ENCODE measurements at regions not wholly inside any gene's neighbourhood (a gene's known extent, or its start where the extent isn't known, plus 50 kb on each side); places are given as distances from the start of the nearest gene placed in this dataset.

DNA sequence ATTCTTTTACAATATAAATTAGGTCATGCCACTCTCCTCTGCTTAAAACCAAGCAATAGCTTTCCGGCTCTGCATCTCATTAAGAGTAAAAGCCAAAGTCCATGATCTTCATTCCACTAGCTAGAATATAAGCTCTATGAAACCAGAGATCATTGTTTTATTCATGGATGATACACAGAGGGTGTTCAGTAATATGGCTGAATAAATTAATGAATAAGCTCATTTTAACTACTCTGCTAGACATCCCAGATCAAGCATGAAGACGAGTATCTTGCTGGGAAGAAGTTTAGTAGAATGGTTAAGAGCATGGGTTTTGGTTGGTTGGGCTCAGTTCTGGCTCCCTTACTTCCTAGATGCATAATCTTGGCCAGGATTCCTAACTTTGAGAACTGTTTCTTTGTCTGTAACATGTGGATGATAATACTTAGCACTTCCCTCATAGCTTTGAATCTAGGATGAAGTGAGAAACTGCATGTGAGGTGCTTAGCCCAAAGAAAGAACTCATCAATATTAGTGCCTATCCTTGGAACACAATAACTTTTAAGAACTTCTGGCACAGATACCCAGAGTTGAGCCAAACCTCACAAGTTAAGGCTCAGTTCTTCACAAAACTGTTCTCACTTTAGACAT lies 106.8 kb downstream of the MSX2 start:
- H3K9ac ChIP-seq: no peak overlapping the region
- no peak for DNase-seq
- in situ Hi-C loops (cut with MboI): no loop called here
- peaks cover 44% of the 10 kb centered on the region for H3K4me1 ChIP-seq (ENCODE audit: insufficient read depth)
- no peak overlapping the region for H2AFZ ChIP-seq
- no peak overlapping the region for H3K4me3 ChIP-seq
- H3K9me2 ChIP-seq (ENCODE audit: insufficient read depth): no peaks in the 10 kb centered on the region
- no peak for TF ChIP-seq EZH2phosphoT487 (IDR thresholded peaks at IDR 0.05; ENCODE audit: insufficient read depth, low read depth)
- no peak for TF ChIP-seq EZH2 (IDR thresholded peaks at IDR 0.05; ENCODE audit: insufficient read depth, poor library complexity, severe bottlenecking)
- peaks cover 34% of the 10 kb centered on the region for H3F3A ChIP-seq (ENCODE audit: insufficient read depth)
- 63 to 69% methylated on average over 2 of the region's 2 CpGs for WGBS, 2 experiments (ENCODE audit: low coverage in 1 of 2, low lambda C conversion rate in 2 of 2, missing lambda C conversion rate in 2 of 2)
- H4K20me1 ChIP-seq (ENCODE audit: insufficient read depth): no peaks in the 10 kb centered on the region
- H3K27me3 ChIP-seq (replicated peaks; ENCODE audit: insufficient read depth): no peaks in the 10 kb centered on the region
- H3K36me3 ChIP-seq (ENCODE audit: low read depth): no peaks in the 10 kb centered on the region
- no peak overlapping the region for H3K4me2 ChIP-seq (ENCODE audit: unreplicated experiment)
- no peaks in the 10 kb centered on the region for H3K9me3 ChIP-seq (ENCODE audit: low read depth)
- H3K27ac ChIP-seq: no peak overlapping the region
- no peaks in the 10 kb centered on the region for H3K79me2 ChIP-seq (ENCODE audit: insufficient read depth)

GRCh38 chr5:174829511-174829864 lies 105.1 kb downstream of the MSX2 start:
- Histone ChIP-seq H3K27ac (peak overlapping the region; percentile 74), H3K9me3 (ENCODE audit: low read depth) (no peaks in the 10 kb centered on the region), H3K4me3 (peak overlapping the region; percentile 44), H3F3A (ENCODE audit: insufficient read depth) (peaks cover 34% of the 10 kb centered on the region), H3K36me3 (ENCODE audit: low read depth) (no peaks in the 10 kb centered on the region), H3K9me2 (ENCODE audit: insufficient read depth) (no peaks in the 10 kb centered on the region), H3K27me3 (replicated peaks; ENCODE audit: insufficient read depth) (no peaks in the 10 kb centered on the region), H3K79me2 (ENCODE audit: insufficient read depth) (no peaks in the 10 kb centered on the region), H3K4me2 (ENCODE audit: unreplicated experiment) (peak overlapping the region; percentile 68), H3K9ac (peak overlapping the region; percentile 53; the same call in 1 of the 2 replicates), H2AFZ (0 out of 2 replicates have a peak overlapping the region, but pooled peaks have one; percentile 3), H4K20me1 (ENCODE audit: insufficient read depth) (no peaks in the 10 kb centered on the region), H3K4me1 (ENCODE audit: insufficient read depth) (peaks cover 55% of the 10 kb centered on the region)
- in situ Hi-C loops (cut with MboI): no loop called here
- TF ChIP-seq EZH2 (IDR thresholded peaks at IDR 0.05; ENCODE audit: insufficient read depth, poor library complexity, severe bottlenecking) (no peak), EZH2phosphoT487 (IDR thresholded peaks at IDR 0.05; ENCODE audit: insufficient read depth, low read depth) (no peak)
- WGBS, 2 experiments (ENCODE audit: low coverage in 1 of 2, low lambda C conversion rate in 2 of 2, missing lambda C conversion rate in 2 of 2): 6 to 8% methylated on average over 5 of the region's 5 CpGs
- DNase-seq: no peak

GRCh38 chr5:174828804-174829510 lies 104.6 kb downstream of the MSX2 start:
- 0 out of 2 replicates have a peak overlapping the region, but pooled peaks have one; percentile 3 for H2AFZ ChIP-seq
- TF ChIP-seq EZH2phosphoT487 (IDR thresholded peaks at IDR 0.05; ENCODE audit: insufficient read depth, low read depth): 0 out of 2 replicates have a peak, but pooled peaks have one; percentile 18
- TF ChIP-seq EZH2 (IDR thresholded peaks at IDR 0.05; ENCODE audit: insufficient read depth, poor library complexity, severe bottlenecking): no peak
- H3K27me3 ChIP-seq (replicated peaks; ENCODE audit: insufficient read depth): no peaks in the 10 kb centered on the region
- peak; percentile 80 for DNase-seq
- H3K36me3 ChIP-seq (ENCODE audit: low read depth): no peaks in the 10 kb centered on the region
- peak overlapping the region; percentile 74 for H3K27ac ChIP-seq
- peak overlapping the region; percentile 44 for H3K4me3 ChIP-seq
- H3K9me2 ChIP-seq (ENCODE audit: insufficient read depth): no peaks in the 10 kb centered on the region
- peaks cover 50% of the 10 kb centered on the region for H3K4me1 ChIP-seq (ENCODE audit: insufficient read depth)
- 6% methylated on average over 10 of the region's 10 CpGs for WGBS, 2 experiments (ENCODE audit: low coverage in 1 of 2, low lambda C conversion rate in 2 of 2, missing lambda C conversion rate in 2 of 2)
- H3K4me2 ChIP-seq (ENCODE audit: unreplicated experiment): peak overlapping the region; percentile 68
- H4K20me1 ChIP-seq (ENCODE audit: insufficient read depth): no peaks in the 10 kb centered on the region
- no peaks in the 10 kb centered on the region for H3K9me3 ChIP-seq (ENCODE audit: low read depth)
- H3K9ac ChIP-seq: peak overlapping the region; percentile 53
- in situ Hi-C loops (cut with MboI): no loop called here
- no peaks in the 10 kb centered on the region for H3K79me2 ChIP-seq (ENCODE audit: insufficient read depth)
- H3F3A ChIP-seq (ENCODE audit: insufficient read depth): peaks cover 34% of the 10 kb centered on the region

DNA sequence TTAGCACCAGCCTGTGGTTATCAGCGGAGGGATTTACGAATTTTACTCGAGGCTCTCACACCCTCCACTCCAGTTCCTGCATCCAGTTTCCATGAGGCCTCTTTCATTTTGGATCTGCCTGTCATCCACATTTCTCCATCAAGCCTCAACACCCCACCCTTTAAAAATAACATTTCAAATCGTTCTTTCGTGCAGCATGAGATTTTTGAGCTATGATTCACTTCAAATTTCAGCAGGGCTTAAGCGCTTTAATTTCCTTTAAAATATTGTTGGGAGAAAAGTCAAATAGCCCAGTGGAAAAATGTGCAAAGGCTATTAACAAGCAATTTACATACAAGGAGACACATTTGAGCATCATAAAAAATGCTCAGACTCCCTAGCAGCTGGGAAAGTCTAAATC lies 103.2 kb downstream of the MSX2 start:
- Histone ChIP-seq H3K36me3 (ENCODE audit: low read depth) (no peaks in the 10 kb centered on the region), H3K79me2 (ENCODE audit: insufficient read depth) (no peaks in the 10 kb centered on the region), H3K9me2 (ENCODE audit: insufficient read depth) (no peaks in the 10 kb centered on the region), H3K27me3 (replicated peaks; ENCODE audit: insufficient read depth) (no peaks in the 10 kb centered on the region), H3K9me3 (ENCODE audit: low read depth) (no peaks in the 10 kb centered on the region), H3K4me1 (ENCODE audit: insufficient read depth) (peaks cover 49% of the 10 kb centered on the region), H2AFZ (no peak overlapping the region), H3K27ac (peak overlapping the region; percentile 74), H3K9ac (no peak overlapping the region), H4K20me1 (ENCODE audit: insufficient read depth) (no peaks in the 10 kb centered on the region), H3K4me3 (no peak overlapping the region), H3K4me2 (ENCODE audit: unreplicated experiment) (peak overlapping the region; percentile 67), H3F3A (ENCODE audit: insufficient read depth) (peaks cover 28% of the 10 kb centered on the region)
- peak; percentile 71 for DNase-seq
- TF ChIP-seq EZH2phosphoT487 (IDR thresholded peaks at IDR 0.05; ENCODE audit: insufficient read depth, low read depth): no peak
- TF ChIP-seq EZH2 (IDR thresholded peaks at IDR 0.05; ENCODE audit: insufficient read depth, poor library complexity, severe bottlenecking): no peak
- whole genome bisulfite sequencing, 2 experiments (ENCODE audit: low coverage in 1 of 2, low lambda C conversion rate in 2 of 2, missing lambda C conversion rate in 2 of 2): 37 to 38% methylated on average over 6 of the region's 6 CpGs
- in situ Hi-C loops (cut with MboI): no loop called here
